Sigmoid colon (tissue), 6 donors: ENCODE measurements at regions not wholly inside any gene's neighbourhood (a gene's known extent, or its start where the extent isn't known, plus 50 kb on each side); places are given as distances from the start of the nearest gene placed in this dataset.

Source experiments
- DNase-seq: peaks from one replicate; pipeline ENCODE4 v3.0.0-alpha.2; 2019
- H3K27ac ChIP-seq, 4 donors: fragments of 200-600 bp; sonication (generic); one replicate each; pipeline ENCODE4 v1.5.1; 2016 to 2019; ENCODE audit warnings: mild to moderate bottlenecking in 1 of 4
- H3K27me3 ChIP-seq, 3 donors: fragments of 200-600 bp; sonication (generic); one replicate each; pipeline ENCODE4 v1.5.1; 2019; ENCODE audit warnings: mild to moderate bottlenecking in 1 of 3
- H3K36me3 ChIP-seq, 4 donors: fragments of 200-600 bp; sonication (generic); one replicate each; pipeline ENCODE4 v1.5.1; 2016 to 2019
- H3K4me1 ChIP-seq, 4 donors: fragments of 200-600 bp; sonication (generic); one replicate each; pipeline ENCODE4 v1.5.1; 2017 to 2019
- H3K4me3 ChIP-seq, 4 donors: fragments of 200-600 bp; sonication (generic); one replicate each; pipeline ENCODE4 v1.5.1; 2017 to 2019; ENCODE audit warnings: mild to moderate bottlenecking in 2 of 4, moderate library complexity in 1 of 4
- H3K9me3 ChIP-seq, 4 donors: fragments of 200-600 bp in 3 of 4; sonication (generic) in 3 of 4; one replicate each; pipeline versions ENCODE4 v1.5.1 to v1.6.1; 2013 to 2019
- EP300 ChIP-seq, 4 donors: sonication (generic); formaldehyde crosslinking; IDR thresholded peaks; one replicate each; pipeline ENCODE4 v1.6.1; 2017; ENCODE audit warnings: antibody characterized with exemption in 4 of 4
- POLR2A ChIP-seq, 2 donors: fragments of 450-650 bp; IDR thresholded peaks; one replicate each; pipeline ENCODE4 v1.6.1; 2016; ENCODE audit warnings: antibody characterized with exemption in 2 of 2, mild to moderate bottlenecking in 2 of 2, moderate library complexity in 2 of 2
- POLR2AphosphoS5 ChIP-seq, 4 donors: sonication (generic); formaldehyde crosslinking; IDR thresholded peaks; one replicate each; pipeline ENCODE4 v1.6.1; 2017; ENCODE audit warnings: antibody characterized with exemption in 4 of 4
- WGBS, 2 donors: extraction: QIAGEN DNeasy Blood & Tissue Kit; methylation state at CpG; one replicate each; pipeline ENCODE4 v1.1.7; 2013; 5-methylcytosine and 5-hydroxymethylcytosine counted together
- intact Hi-C: fragments of 100-400 bp; cut with DNase I; formaldehyde crosslinking; loops from one replicate; pipeline ENCODE4 v1.15.1; 2023
- TF ChIP-seq, protein P1 (sequence below), 4 experiments: fragments of 450-650 bp in 3 of 4; fragments of 200-600 bp in 1 of 4; IDR thresholded peaks; one replicate each; pipeline ENCODE4 v1.5.1; 2016 to 2019; ENCODE audit warnings: antibody characterized with exemption in 4 of 4, mild to moderate bottlenecking in 3 of 4, moderate library complexity in 2 of 4
- donor health status: healthy with polysubstance abuse.
- donor health status: healthy.

DNA sequence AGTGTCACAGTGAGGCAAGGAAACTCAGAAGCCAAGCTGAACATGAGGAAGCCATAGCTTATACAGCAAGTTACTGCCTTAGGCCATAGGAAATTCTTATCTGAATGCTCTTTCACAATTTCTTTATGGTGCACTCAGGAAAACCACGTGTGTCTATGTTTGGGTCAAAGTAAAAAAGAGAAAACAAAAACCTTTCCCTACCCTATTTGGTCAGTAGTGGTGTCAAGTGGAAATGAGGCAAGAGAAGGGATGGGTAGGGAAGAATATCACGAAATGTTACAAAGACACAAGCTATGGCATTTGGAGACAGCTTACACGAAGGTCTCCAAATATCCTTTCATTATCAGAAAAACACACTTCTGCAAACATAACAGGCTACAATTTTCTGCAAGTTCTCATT, 83.4 kb upstream of the INPP4B start:
- H3K36me3 ChIP-seq, result no peaks in the 10 kb centered on the region
- H3K27me3 ChIP-seq, result no peaks in the 10 kb centered on the region
- intact Hi-C loops, result no loop called here
- H3K4me1 ChIP-seq, result peaks cover 0 to 36% (median 24%) of the 10 kb centered on the region in 4 donors
- H3K9me3 ChIP-seq, result no peaks in the 10 kb centered on the region
- H3K27ac ChIP-seq, result no peak overlapping the region
- 64 to 69% methylated on average over 3 of the region's 3 CpGs for WGBS, 2 donors
- DNase-seq, result no peak
- TF ChIP-seq EP300 (IDR thresholded peaks at IDR 0.05) (no peak), POLR2AphosphoS5 (IDR thresholded peaks at IDR 0.05) (no peak), POLR2A (IDR thresholded peaks at IDR 0.05) (no peak)
- TF ChIP-seq, protein P1, sequence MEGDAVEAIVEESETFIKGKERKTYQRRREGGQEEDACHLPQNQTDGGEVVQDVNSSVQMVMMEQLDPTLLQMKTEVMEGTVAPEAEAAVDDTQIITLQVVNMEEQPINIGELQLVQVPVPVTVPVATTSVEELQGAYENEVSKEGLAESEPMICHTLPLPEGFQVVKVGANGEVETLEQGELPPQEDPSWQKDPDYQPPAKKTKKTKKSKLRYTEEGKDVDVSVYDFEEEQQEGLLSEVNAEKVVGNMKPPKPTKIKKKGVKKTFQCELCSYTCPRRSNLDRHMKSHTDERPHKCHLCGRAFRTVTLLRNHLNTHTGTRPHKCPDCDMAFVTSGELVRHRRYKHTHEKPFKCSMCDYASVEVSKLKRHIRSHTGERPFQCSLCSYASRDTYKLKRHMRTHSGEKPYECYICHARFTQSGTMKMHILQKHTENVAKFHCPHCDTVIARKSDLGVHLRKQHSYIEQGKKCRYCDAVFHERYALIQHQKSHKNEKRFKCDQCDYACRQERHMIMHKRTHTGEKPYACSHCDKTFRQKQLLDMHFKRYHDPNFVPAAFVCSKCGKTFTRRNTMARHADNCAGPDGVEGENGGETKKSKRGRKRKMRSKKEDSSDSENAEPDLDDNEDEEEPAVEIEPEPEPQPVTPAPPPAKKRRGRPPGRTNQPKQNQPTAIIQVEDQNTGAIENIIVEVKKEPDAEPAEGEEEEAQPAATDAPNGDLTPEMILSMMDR (IDR thresholded peaks at IDR 0.05), result no peak
- no peak overlapping the region for H3K4me3 ChIP-seq

DNA sequence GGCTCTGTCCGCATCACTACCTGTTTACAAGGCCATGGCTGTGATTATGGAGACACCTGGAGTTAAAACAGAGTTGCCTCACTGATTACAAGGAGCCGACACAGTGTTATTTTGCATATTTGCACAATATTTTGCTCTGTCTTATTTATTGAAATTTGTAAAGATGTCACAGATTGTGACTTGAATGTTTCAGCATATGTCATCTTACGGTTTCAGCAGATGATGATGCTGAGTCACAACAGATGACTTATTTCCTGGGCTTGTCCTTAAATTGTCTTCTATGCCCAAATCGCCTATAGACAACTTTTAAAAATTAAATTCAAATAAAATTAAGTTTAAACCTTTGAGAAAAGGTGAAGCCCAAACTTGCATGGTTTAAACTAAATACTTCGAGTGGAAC, 87.1 kb upstream of the INPP4B start:
- intact Hi-C loops, result no loop called here
- no peak for DNase-seq
- Histone ChIP-seq H3K27ac (no peak overlapping the region), H3K4me1 (peaks cover 0 to 3% (median 2%) of the 10 kb centered on the region in 4 donors), H3K27me3 (no peaks in the 10 kb centered on the region), H3K36me3 (no peaks in the 10 kb centered on the region), H3K9me3 (no peaks in the 10 kb centered on the region), H3K4me3 (no peak overlapping the region)
- 85 to 88% methylated on average over 5 of the region's 5 CpGs for WGBS, 2 donors
- TF ChIP-seq POLR2AphosphoS5 (IDR thresholded peaks at IDR 0.05) (no peak), EP300 (IDR thresholded peaks at IDR 0.05) (no peak), POLR2A (IDR thresholded peaks at IDR 0.05) (no peak)
- TF ChIP-seq, protein P1 (IDR thresholded peaks at IDR 0.05), result no peak

- H3K4me1 ChIP-seq, result peaks cover 0 to 15% (median 0%) of the 10 kb centered on the region in 4 donors
- no peaks in the 10 kb centered on the region for H3K36me3 ChIP-seq
- WGBS, 2 donors, result 33 to 77% methylated on average over 6 of the region's 6 CpGs
- no peaks in the 10 kb centered on the region for H3K9me3 ChIP-seq
- intact Hi-C loops, result no loop called here
- H3K27ac ChIP-seq, result no peak overlapping the region
- TF ChIP-seq, protein P1 (IDR thresholded peaks at IDR 0.05), result no peak
- no peak for TF ChIP-seq POLR2AphosphoS5 (IDR thresholded peaks at IDR 0.05)
- no peak for TF ChIP-seq POLR2A (IDR thresholded peaks at IDR 0.05)
- no peak for TF ChIP-seq EP300 (IDR thresholded peaks at IDR 0.05)
- H3K4me3 ChIP-seq, result no peak overlapping the region
- no peak for DNase-seq
- no peaks in the 10 kb centered on the region for H3K27me3 ChIP-seq
Observed at GRCh38 chr4:142940425-142941330, 94.6 kb upstream of the INPP4B start.

GRCh38 chr4:142944565-142944964, 98.5 kb upstream of the INPP4B start:
- DNase-seq, result no peak
- intact Hi-C loops, result no loop called here
- 88 to 94% methylated on average over 1 of the region's 1 CpG for WGBS, 2 donors

GRCh38 chr4:142952821-142953580, 106.9 kb upstream of the INPP4B start:
- TF ChIP-seq POLR2A (IDR thresholded peaks at IDR 0.05) (no peak), EP300 (IDR thresholded peaks at IDR 0.05) (no peak), POLR2AphosphoS5 (IDR thresholded peaks at IDR 0.05) (no peak)
- TF ChIP-seq, protein P1 (IDR thresholded peaks at IDR 0.05), result no peak

More at GRCh38 chr4:142944565-142944964, 98.5 kb upstream of the INPP4B start:
- Histone ChIP-seq H3K27me3 (no peaks in the 10 kb centered on the region), H3K4me3 (no peak overlapping the region), H3K27ac (no peak overlapping the region), H3K36me3 (no peaks in the 10 kb centered on the region), H3K9me3 (no peaks in the 10 kb centered on the region), H3K4me1 (peaks cover 0 to 15% (median 0%) of the 10 kb centered on the region in 4 donors)
- no peak for TF ChIP-seq EP300 (IDR thresholded peaks at IDR 0.05)

More at GRCh38 chr4:142952821-142953580, 106.9 kb upstream of the INPP4B start:
- peaks cover 0 to 7% (median 0%) of the 10 kb centered on the region in 4 donors for H3K9me3 ChIP-seq
- intact Hi-C loops, result no loop called here
- peak overlapping the region in 2 of 4 donors; percentile 27 to 35 for H3K27ac ChIP-seq
- H3K27me3 ChIP-seq, result no peaks in the 10 kb centered on the region
- peaks cover 0 to 13% (median 4%) of the 10 kb centered on the region in 4 donors for H3K4me1 ChIP-seq
- 76 to 81% methylated on average over 5 of the region's 5 CpGs for WGBS, 2 donors
- H3K36me3 ChIP-seq, result no peaks in the 10 kb centered on the region
- no peak overlapping the region for H3K4me3 ChIP-seq
- no peak for DNase-seq
